Hepatocyte (in vitro differentiated cells): ENCODE measurements at regions not wholly inside any gene's neighbourhood (a gene's known extent, or its start where the extent isn't known, plus 50 kb on each side); places are given as distances from the start of the nearest gene placed in this dataset.
"Not testable (repeated sequence)": the region's sequence is repeated elsewhere in the genome, so short reads cannot be mapped to it uniquely, and the experiment has no call there.

Experiments used
- DNase-seq: peaks from one replicate; pipeline ENCODE4 v3.0.0-alpha.2; 2016; ENCODE audit warnings: low spot score
- H2AFZ ChIP-seq: fragments of 200-600 bp; sonication (generic); 2 replicates; pipeline ENCODE4 v1.6.0; 2016; ENCODE audit warnings: antibody characterized with exemption, mild to moderate bottlenecking
- H3K27ac ChIP-seq: fragments of 200-600 bp; sonication (generic); 2 replicates; pipeline ENCODE4 v1.5.1; 2016; ENCODE audit warnings: mild to moderate bottlenecking
- H3K27me3 ChIP-seq: fragments of 200-600 bp; sonication (generic); 2 replicates; pipeline ENCODE4 v1.6.1; 2016
- H3K36me3 ChIP-seq: fragments of 200-600 bp; sonication (generic); replicated peaks from 2 replicates; pipeline ENCODE4 v1.5.1; 2016; ENCODE audit warnings: low read depth; ENCODE audit not compliant: insufficient read depth
- H3K4me1 ChIP-seq: fragments of 200-600 bp; sonication (generic); 2 replicates; pipeline ENCODE4 v1.5.1; 2016; ENCODE audit warnings: mild to moderate bottlenecking, moderate library complexity; ENCODE audit not compliant: insufficient read depth
- H3K4me2 ChIP-seq: fragments of 200-600 bp; sonication (generic); 2 replicates; pipeline ENCODE4 v1.6.0; 2016
- H3K4me3 ChIP-seq: fragments of 200-600 bp; sonication (generic); 2 replicates; pipeline ENCODE4 v1.5.1; 2016; ENCODE audit warnings: mild to moderate bottlenecking
- H3K79me2 ChIP-seq: fragments of 200-600 bp; sonication (generic); 2 replicates; pipeline ENCODE4 v1.6.0; 2017; ENCODE audit warnings: mild to moderate bottlenecking
- H3K9me2 ChIP-seq: fragments of 200-600 bp; sonication (generic); replicated peaks from 2 replicates; pipeline ENCODE4 v1.6.0; 2017; ENCODE audit warnings: mild to moderate bottlenecking; ENCODE audit not compliant: insufficient read depth
- H3K9me3 ChIP-seq: fragments of 200-600 bp; sonication (generic); 2 replicates; pipeline ENCODE4 v1.5.1; 2016; ENCODE audit warnings: low read depth, mild to moderate bottlenecking
- H4K20me1 ChIP-seq: fragments of 200-600 bp; sonication (generic); 2 replicates; pipeline ENCODE4 v1.6.0; 2016; ENCODE audit warnings: mild to moderate bottlenecking; ENCODE audit not compliant: insufficient read depth, poor library complexity, severe bottlenecking
- EZH2 ChIP-seq: fragments of 200-600 bp; sonication (generic); IDR thresholded peaks from 2 replicates; pipeline ENCODE4 v1.6.1; 2016; ENCODE audit warnings: antibody characterized with exemption, mild to moderate bottlenecking, borderline replicate concordance
- EZH2phosphoT487 ChIP-seq: fragments of 200-600 bp; sonication (generic); IDR thresholded peaks from one replicate; pipeline ENCODE4 v1.6.1; 2018; ENCODE audit warnings: antibody characterized with exemption, mild to moderate bottlenecking, low read depth, moderate library complexity; ENCODE audit not compliant: unreplicated experiment, severe bottlenecking
- WGBS: methylation state at CpG from one replicate; pipeline ENCODE4 v1.1.6; 2016; ENCODE audit warnings: low lambda C conversion rate; ENCODE audit errors: missing lambda C conversion rate; 5-methylcytosine and 5-hydroxymethylcytosine counted together
- TF ChIP-seq, protein P1 (sequence below): fragments of 200-600 bp; sonication (generic); IDR thresholded peaks from 2 replicates; pipeline ENCODE4 v1.5.1; 2016; ENCODE audit warnings: antibody characterized with exemption, mild to moderate bottlenecking; ENCODE audit not compliant: poor library complexity

DNA sequence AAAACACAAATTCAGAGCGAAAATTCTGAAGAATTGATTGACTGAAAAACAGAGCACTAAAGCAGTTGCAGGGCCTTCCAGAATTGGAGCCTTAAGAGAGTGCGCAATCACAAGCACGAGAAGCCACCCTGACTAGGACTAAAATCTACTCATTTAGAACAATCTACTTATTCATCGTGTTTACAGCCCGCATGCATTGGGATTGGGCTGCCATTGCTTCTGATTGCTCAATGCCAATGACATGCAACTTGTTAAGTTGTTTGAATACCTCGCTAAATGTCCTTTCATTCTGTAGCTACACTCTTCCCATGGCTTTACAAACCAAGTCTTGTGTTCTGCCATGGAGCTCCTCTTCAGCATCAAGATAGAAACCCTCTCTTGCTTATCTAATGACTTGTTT is 425.9 kb upstream of the POM121L12 start:
- H3K4me2 ChIP-seq = no peak overlapping the region
- no peaks in the 10 kb centered on the region for H3K4me1 ChIP-seq
- DNase-seq = no peak
- no peaks in the 10 kb centered on the region for H3K9me3 ChIP-seq
- H3K36me3 ChIP-seq = no peaks in the 10 kb centered on the region
- no peaks in the 10 kb centered on the region for H4K20me1 ChIP-seq
- 95% methylated on average over 6 of the region's 6 CpGs for WGBS
- TF ChIP-seq, protein P1, sequence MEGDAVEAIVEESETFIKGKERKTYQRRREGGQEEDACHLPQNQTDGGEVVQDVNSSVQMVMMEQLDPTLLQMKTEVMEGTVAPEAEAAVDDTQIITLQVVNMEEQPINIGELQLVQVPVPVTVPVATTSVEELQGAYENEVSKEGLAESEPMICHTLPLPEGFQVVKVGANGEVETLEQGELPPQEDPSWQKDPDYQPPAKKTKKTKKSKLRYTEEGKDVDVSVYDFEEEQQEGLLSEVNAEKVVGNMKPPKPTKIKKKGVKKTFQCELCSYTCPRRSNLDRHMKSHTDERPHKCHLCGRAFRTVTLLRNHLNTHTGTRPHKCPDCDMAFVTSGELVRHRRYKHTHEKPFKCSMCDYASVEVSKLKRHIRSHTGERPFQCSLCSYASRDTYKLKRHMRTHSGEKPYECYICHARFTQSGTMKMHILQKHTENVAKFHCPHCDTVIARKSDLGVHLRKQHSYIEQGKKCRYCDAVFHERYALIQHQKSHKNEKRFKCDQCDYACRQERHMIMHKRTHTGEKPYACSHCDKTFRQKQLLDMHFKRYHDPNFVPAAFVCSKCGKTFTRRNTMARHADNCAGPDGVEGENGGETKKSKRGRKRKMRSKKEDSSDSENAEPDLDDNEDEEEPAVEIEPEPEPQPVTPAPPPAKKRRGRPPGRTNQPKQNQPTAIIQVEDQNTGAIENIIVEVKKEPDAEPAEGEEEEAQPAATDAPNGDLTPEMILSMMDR = no peak
- no peak for TF ChIP-seq EZH2
- TF ChIP-seq EZH2phosphoT487 = no peak
- no peak overlapping the region for H3K27ac ChIP-seq
- H3K27me3 ChIP-seq = no peaks in the 10 kb centered on the region
- no peak overlapping the region for H2AFZ ChIP-seq
- H3K79me2 ChIP-seq = no peaks in the 10 kb centered on the region
- H3K4me3 ChIP-seq = no peak overlapping the region
- no peaks in the 10 kb centered on the region for H3K9me2 ChIP-seq

DNA sequence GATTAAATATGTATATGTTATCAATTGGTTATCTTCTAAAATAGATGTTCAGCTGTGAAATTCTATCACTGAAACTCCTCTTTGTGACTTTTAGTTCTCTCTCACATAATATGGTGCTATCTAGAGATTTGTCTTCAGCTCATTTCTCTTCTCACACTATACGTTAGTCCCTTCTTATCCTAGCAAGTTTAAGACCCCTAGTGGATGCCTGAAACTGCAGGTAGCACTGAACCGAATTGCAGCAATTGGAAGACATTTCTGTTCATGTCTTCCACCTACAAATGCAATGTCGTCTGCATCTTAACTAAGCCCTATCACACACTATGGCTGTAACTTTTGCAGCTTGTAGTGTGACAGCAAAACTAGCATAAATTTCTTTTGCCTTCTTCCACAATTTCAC is 442.7 kb upstream of the POM121L12 start:
- no peaks in the 10 kb centered on the region for H3K79me2 ChIP-seq
- no peaks in the 10 kb centered on the region for H3K9me2 ChIP-seq
- H3K27ac ChIP-seq = no peak overlapping the region
- TF ChIP-seq, protein P1 = no peak
- no peak for TF ChIP-seq EZH2phosphoT487
- TF ChIP-seq EZH2 = no peak
- no peak overlapping the region for H3K4me2 ChIP-seq
- H3K27me3 ChIP-seq = no peaks in the 10 kb centered on the region
- WGBS = 79% methylated on average over 3 of the region's 3 CpGs
- H2AFZ ChIP-seq = no peak overlapping the region
- H3K4me1 ChIP-seq = no peaks in the 10 kb centered on the region
- no peak for DNase-seq
- H3K4me3 ChIP-seq = no peak overlapping the region
- H3K36me3 ChIP-seq = no peaks in the 10 kb centered on the region
- no peaks in the 10 kb centered on the region for H3K9me3 ChIP-seq
- no peaks in the 10 kb centered on the region for H4K20me1 ChIP-seq

DNA sequence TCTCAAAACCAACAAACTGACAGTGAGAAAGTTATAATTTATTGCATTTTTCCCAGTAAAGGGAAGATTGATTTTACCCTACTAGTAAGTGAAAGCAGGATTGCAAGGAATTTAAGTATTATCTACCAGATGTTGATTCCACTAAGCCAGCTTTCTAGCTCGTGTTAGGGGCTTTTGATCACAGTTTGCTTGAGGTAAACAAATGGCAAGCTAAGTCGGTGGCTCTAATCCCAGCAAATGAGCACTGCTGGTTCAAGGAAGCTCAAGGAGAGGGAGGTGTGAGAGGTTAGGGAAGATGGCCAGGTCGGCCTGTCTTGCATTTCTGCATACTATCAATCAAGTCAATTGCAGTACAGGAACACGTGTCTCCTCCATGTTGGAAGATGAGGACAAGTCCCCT is 448.7 kb upstream of the POM121L12 start:
- no peaks in the 10 kb centered on the region for H4K20me1 ChIP-seq
- 9% methylated on average over 4 of the region's 4 CpGs for WGBS

DNA sequence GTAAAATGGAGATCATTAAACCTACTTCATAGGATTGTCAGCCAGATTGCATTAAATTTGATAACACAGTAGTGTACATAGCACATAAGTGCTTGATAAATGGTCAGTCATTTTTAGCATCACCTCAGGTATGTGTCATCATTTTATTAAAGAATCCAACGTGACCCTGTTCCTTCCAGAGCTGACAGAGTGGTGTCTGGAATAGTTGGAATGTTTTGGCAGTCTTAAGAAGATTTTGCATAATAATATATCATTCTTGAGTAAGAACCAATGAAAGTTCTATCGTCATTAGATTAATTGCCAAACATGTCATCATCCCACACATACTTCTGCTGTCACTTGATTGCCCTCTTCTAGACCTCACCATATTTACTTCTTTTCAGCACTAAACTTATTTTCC is 451.4 kb upstream of the POM121L12 start:
- no peaks in the 10 kb centered on the region for H3K36me3 ChIP-seq
- H3K9me3 ChIP-seq = no peaks in the 10 kb centered on the region
- H3K27me3 ChIP-seq = no peaks in the 10 kb centered on the region
- TF ChIP-seq, protein P1 = no peak
- TF ChIP-seq EZH2 = no peak
- TF ChIP-seq EZH2phosphoT487 = no peak
- H3K4me1 ChIP-seq = no peaks in the 10 kb centered on the region
- 55% methylated on average over 2 of the region's 2 CpGs for WGBS
- H2AFZ ChIP-seq = no peak overlapping the region
- H4K20me1 ChIP-seq = no peaks in the 10 kb centered on the region
- DNase-seq = no peak
- no peak overlapping the region for H3K4me3 ChIP-seq
- no peak overlapping the region for H3K27ac ChIP-seq
- H3K9me2 ChIP-seq = no peaks in the 10 kb centered on the region
- no peaks in the 10 kb centered on the region for H3K79me2 ChIP-seq
- H3K4me2 ChIP-seq = no peak overlapping the region

More for the DNA sequence above, 448.7 kb upstream of the POM121L12 start:
- Histone ChIP-seq H3K4me2 (no peak overlapping the region), H3K9me3 (no peaks in the 10 kb centered on the region), H3K4me3 (no peak overlapping the region), H3K36me3 (no peaks in the 10 kb centered on the region), H3K27me3 (no peaks in the 10 kb centered on the region), H3K79me2 (no peaks in the 10 kb centered on the region), H3K4me1 (no peaks in the 10 kb centered on the region), H3K9me2 (no peaks in the 10 kb centered on the region), H3K27ac (no peak overlapping the region), H2AFZ (no peak overlapping the region)
- TF ChIP-seq EZH2phosphoT487 (peak; percentile 98), EZH2 (no peak)
- DNase-seq = no peak

DNA sequence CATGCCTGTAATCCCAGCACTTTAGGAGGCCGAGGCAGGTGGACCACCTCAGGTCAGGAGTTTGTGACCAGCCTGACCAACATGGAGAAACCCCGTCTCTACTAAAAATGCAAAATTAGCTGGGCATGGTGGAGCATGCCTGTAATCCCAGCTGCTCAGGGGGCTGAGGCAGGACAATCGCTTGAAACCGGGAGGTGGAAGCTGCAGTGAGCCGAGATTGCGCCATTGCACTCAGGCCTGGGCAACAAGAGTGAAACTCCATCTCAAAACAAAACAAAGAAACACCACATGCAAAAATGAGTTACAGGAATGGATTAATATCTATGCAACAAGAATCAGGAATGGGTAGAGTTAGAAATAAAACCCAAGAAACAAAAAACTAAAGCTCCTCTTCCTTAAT is 462.3 kb upstream of the POM121L12 start:
- not testable (repeated sequence) for H2AFZ ChIP-seq, H3K79me2 ChIP-seq, H3K27me3 ChIP-seq, H3K36me3 ChIP-seq, H3K9me3 ChIP-seq, DNase-seq, H4K20me1 ChIP-seq, H3K4me1 ChIP-seq, H3K4me2 ChIP-seq, H3K4me3 ChIP-seq, H3K9me2 ChIP-seq, H3K27ac ChIP-seq
- WGBS = 98% methylated on average over 6 of the region's 6 CpGs
